ENCODE measurements at regions not wholly inside any gene's neighbourhood (a gene's known extent, or its start where the extent isn't known, plus 50 kb on each side); places are given as distances from the start of the nearest gene placed in this dataset.
"Not testable (repeated sequence)": the region's sequence is repeated elsewhere in the genome, so short reads cannot be mapped to it uniquely, and the experiment has no call there.

DNA sequence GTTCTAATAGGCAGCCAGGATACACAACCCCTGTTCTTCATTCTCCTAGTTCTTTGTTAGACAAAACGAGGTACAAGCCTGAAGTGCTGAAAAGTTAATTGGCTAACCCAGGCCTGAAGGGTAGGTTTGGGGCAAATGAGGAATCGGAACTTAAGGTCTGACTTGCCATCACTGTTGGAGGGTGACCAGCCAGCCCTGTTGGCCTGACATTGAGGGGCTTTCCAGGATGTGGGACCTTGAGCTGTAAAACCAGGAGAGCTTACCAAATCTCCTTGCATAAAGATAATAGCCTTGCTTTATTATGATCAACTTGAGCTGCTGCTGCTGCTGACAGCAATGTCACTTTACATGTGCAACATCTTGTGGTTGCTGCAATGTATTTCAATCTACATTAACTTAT lies 256.0 kb downstream of the VAPA start:
- DNase-seq (ENCODE audit: low spot score), result no peak

GRCh38 chr18:10170375-10170774 lies 256.6 kb downstream of the VAPA start:
- no peak for DNase-seq (ENCODE audit: low spot score)

DNA sequence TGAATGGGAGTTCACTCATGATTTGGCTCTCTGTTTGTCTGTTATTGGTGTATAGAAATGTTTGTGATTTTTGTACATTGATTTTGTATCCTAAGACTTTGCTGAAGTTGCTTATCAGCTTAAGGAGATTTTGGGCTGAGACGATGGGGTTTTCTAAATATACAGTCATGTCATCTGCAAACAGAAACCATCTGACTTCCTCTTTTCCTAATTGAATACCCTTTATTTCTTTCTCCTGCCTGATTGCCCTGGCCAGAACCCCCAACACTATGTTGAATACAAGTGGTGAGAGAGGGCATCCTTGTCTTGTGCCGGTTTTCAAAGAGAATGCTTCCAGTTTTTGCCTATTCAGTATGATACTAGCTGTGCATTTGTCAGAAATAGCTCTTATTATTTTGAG lies 261.5 kb downstream of the VAPA start:
- not testable (repeated sequence) for DNase-seq (ENCODE audit: low spot score)

- not testable (repeated sequence) for DNase-seq (ENCODE audit: low spot score)
Observed at GRCh38 chr18:10179326-10179725, 265.5 kb downstream of the VAPA start.

DNA sequence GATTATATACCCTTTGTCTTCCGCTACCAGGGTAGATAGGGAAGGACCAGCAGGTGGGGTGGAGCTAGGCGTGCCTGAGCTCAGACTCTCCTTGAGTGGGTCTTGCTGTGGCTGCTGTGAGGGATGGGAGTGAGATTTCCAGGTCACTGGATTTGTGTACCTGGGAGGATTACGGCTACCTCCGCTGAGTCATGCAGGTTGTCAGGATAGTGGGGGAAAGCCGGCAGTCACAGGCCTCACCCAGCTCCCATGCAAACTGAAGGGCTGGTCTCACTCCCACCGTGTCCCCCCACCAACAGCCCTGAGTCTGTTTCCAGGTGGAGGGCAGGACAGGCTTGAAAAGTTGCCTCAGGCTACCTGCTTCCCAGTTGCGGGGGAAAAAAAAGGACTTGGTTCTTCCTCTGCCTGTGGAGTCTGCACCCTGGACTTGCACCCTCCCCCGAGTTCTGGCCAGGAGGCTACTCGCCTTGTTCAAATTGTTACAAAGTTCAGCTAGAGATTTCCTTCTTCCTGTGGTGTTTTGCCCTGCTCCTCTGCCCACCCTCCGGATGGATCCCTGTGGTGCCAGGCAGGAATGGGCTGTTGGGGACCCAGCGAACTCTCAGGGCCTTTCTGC lies 268.3 kb downstream of the VAPA start:
- DNase-seq (ENCODE audit: low spot score), result no peak

GRCh38 chr18:10184776-10185175 lies 269.7 kb upstream of the APCDD1 start:
- DNase-seq (ENCODE audit: low spot score), result no peak

DNA sequence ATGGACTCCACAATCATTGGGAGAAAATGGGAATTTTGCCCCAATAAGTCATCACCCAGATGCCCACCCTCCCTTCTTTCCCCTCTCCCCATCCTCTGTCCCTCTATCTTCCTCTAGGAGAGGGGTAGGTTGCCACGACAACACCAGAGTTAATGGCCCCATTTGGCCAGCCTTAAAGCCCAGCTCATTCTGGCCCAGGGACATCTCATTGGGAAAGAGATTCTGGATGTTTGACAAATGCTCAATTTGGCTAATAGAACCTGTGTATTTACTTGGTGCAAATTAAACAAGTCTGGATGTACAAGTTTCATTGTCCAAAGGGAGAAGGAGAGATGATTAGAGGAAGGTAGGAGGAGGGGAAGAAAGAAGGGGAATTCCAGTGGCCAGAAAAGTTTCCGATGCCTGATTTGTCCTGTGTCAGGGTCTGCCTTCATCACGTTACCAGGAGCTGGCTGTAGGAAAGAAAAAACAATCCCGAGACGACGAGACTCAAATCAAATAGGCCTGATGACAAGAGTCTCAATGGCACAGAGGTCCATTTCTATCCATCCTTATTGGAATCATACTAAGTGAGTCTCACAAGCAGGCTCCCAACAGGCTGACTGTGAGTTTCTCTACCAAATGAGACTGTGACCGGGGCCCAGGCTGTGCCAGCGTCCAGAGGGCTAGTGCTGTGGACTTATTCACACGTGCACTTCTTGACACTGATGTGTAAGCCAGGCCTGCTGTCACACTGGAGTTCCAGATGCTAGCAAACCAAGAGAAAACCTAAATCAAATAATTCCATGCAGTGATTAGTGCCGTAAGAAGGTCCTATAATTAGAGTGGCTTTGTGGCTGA lies 265.2 kb upstream of the APCDD1 start:
- DNase-seq (ENCODE audit: low spot score), result no peak

- DNase-seq (ENCODE audit: low spot score), result no peak
Observed at GRCh38 chr18:10190564-10190963, 263.9 kb upstream of the APCDD1 start.

- DNase-seq (ENCODE audit: low spot score), result no peak
Observed at GRCh38 chr18:10193444-10193843, 261.0 kb upstream of the APCDD1 start.

DNA sequence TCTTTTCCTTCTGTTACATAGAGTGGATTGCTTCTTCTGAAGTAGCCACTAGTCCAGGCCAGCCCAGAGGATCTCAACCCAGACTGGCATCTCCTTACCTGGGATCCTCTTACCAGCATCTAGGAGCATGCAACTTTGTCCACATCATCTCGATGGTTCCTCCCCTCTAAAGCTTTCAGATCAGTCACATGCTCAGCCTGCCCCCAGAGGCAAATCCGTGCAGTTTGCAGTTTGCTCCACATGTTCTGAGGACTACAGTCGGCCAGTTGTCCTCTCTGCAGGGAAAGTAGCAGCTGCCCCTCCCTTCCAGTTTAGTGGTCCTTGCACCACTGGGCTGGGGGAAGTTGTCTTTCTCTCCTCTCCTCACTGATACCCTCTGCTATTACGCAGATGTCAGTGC lies 259.8 kb upstream of the APCDD1 start:
- DNase-seq (ENCODE audit: low spot score), result peak; percentile 21

- no peak for DNase-seq (ENCODE audit: low spot score)
Observed at GRCh38 chr18:10195529-10195928, 258.9 kb upstream of the APCDD1 start.

DNA sequence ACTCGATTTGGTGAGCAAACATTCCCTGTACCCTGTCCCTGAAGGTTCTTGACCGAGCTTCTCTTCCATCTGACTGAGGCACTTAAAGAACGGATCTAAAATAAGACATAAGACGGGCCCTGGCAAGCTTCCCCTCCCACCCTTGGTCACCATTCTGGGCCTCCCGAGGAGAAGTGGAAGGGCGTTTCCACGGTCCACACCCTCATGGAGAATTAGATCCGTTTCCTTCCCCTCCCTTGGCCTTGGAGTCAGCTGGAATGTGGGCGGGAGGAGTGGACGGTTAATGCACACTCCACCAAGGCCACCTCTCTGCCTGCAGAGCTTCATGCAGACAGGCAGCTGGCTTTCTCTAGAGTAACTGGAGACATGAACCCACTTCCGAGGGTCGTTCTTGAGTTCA lies 257.3 kb upstream of the APCDD1 start:
- DNase-seq (ENCODE audit: low spot score), result no peak

DNA sequence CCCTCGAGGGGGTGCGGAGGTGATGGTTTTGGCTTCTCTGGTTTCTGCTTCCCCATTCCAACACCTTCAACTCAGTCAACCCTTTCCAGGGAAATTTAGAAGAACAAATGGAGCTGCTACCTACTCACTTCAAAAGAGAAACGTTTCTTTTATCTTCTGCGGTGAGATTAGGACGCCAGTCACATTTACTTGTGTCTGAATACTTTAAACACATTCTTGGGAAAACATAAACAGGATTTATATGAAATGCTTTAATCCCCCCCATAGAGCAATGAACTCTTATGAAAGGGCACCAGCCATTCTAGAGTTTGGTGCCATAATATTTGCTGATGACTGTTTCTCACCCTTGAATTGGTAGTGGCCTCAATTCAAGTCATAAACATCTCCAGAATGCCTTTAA lies 253.2 kb upstream of the APCDD1 start:
- DNase-seq (ENCODE audit: low spot score), result no peak

- no peak for DNase-seq (ENCODE audit: low spot score)
Observed at GRCh38 chr18:10201659-10202058, 252.8 kb upstream of the APCDD1 start.

DNA sequence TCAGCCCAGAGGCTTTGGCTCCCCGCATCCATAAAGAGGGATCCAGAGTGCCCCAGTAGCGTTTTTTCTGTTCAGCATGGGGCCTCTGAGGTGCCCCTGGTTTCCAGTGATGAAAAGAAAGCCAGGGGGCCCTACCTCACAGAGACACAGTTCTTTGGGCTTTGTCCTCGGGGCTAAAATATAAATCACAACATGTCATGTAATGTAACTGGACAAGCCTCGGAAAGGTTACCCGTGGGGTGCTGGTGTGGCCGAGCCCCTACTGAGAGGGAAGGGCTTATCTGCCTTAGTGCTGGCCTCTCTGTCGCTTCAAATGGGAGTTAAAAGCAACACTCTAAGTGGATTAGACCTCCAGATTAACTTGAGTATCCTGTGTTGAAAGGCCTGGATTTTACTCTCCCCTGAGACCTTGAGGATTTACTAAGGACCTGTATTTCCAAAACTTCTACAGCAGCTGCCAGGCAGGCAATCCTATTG lies 251.6 kb upstream of the APCDD1 start:
- DNase-seq (ENCODE audit: low spot score), result no peak

- DNase-seq (ENCODE audit: low spot score), result no peak
Observed at GRCh38 chr18:10205151-10205550, 249.3 kb upstream of the APCDD1 start.

GRCh38 chr18:10207682-10208345 lies 246.6 kb upstream of the APCDD1 start:
- DNase-seq (ENCODE audit: low spot score), result no peak

DNA sequence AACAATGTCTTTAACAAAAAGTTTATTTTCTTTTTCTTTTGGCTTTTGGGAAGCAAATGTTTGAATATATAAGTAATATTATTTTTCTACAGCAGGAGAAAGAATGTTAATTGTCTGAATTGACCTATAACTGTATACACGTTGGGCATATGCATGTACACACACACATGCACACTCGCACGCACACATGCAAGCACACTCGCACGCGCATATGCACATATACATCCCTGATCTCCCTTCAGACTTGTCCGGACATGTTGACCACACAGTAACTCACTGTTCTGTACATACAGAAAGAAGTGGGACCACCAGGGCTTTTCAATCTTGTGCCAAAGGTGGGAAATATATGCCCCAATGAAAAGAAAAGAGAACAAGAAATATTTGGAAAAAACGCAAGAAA lies 245.1 kb upstream of the APCDD1 start:
- no peak for DNase-seq (ENCODE audit: low spot score)

- no peak for DNase-seq (ENCODE audit: low spot score)
Observed at GRCh38 chr18:10210057-10210633, 244.3 kb upstream of the APCDD1 start.

- DNase-seq (ENCODE audit: low spot score), result no peak
Observed at GRCh38 chr18:10213526-10213925, 240.9 kb upstream of the APCDD1 start.

- no peak for DNase-seq (ENCODE audit: low spot score)
Observed at GRCh38 chr18:10215446-10215845, 239.0 kb upstream of the APCDD1 start.

DNA sequence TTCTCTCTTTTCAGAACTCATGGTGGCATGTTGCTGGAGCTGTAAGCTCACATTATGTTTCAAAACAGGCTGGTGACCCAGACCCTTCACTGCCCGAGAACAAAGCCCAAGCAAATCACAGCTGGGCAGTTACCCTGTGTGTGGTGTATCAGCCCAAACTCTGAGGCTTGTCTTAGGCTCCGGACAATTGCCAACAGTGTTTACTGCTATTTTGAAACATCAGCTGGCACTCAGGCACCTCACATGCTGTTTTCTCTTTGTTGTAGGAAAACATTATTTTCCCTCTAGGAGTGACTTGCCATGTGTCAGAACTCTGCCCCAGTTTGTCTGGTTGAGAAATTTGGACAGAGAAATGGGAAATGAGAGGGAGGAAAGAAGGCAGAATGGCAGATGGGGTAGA lies 237.6 kb upstream of the APCDD1 start:
- DNase-seq (ENCODE audit: low spot score), result no peak

GRCh38 chr18:10217211-10217610 lies 237.2 kb upstream of the APCDD1 start:
- no peak for DNase-seq (ENCODE audit: low spot score)
